H1 (cell line): ENCODE measurements at regions not wholly inside any gene's neighbourhood (a gene's known extent, or its start where the extent isn't known, plus 50 kb on each side); places are given as distances from the start of the nearest gene placed in this dataset.
A peak's percentile ranks its signal among the peaks of the same experiment; 100 is the strongest.

Experiments used
- CTCF ChIA-PET: fragments of 300-600 bp; sonication (Branson Sonifier 250); formaldehyde crosslinking; loops from one replicate; lab custom pipeline; 2021; ENCODE audit not compliant: partially characterized antibody; lab: Charles Lee
- POLR2A ChIA-PET: fragments of 300-600 bp; sonication (Branson Sonifier 250); formaldehyde crosslinking; loops from one replicate; lab custom pipeline; 2021; ENCODE audit warnings: inconsistent platforms; ENCODE audit not compliant: partially characterized antibody; lab: Charles Lee
- DNase-seq, 2 experiments: peaks; one replicate each; pipeline versions ENCODE4 v3.0.0 to v3.0.0-alpha.2; 2010 to 2022; ENCODE audit warnings: low spot score in 2 of 2, low read depth in 1 of 2, mixed read lengths in 1 of 2
- FAIRE-seq: peaks from 2 replicates; lab custom pipeline; 2011; peaks lifted over from hg19 to GRCh38; lab: Jason Lieb, UNC
- H2AFZ ChIP-seq: 2 replicates; pipeline ENCODE4 v1.8.1; 2012; ENCODE audit warnings: low read length, inconsistent platforms
- H2AK5ac ChIP-seq: 2 replicates; pipeline ENCODE4 v1.6.1; 2013; ENCODE audit warnings: low read depth, low read length
- H2BK120ac ChIP-seq: replicated peaks from 2 replicates; pipeline ENCODE3; 2013; ENCODE audit warnings: low read depth, low read length, inconsistent platforms
- H2BK12ac ChIP-seq: 2 replicates; pipeline ENCODE4 v1.6.1; 2013; ENCODE audit warnings: low read depth, low read length
- H2BK15ac ChIP-seq: 2 replicates; pipeline ENCODE4 v1.6.1; 2013; ENCODE audit warnings: low read length
- H2BK20ac ChIP-seq: 2 replicates; pipeline ENCODE4 v1.6.1; 2013; ENCODE audit warnings: low read length
- H2BK5ac ChIP-seq: 2 replicates; pipeline ENCODE4 v1.6.1; 2013; ENCODE audit warnings: low read depth, low read length
- H3K14ac ChIP-seq: 2 replicates; pipeline ENCODE4 v1.6.1; 2013; ENCODE audit warnings: inconsistent platforms; ENCODE audit not compliant: insufficient read length
- H3K18ac ChIP-seq: 2 replicates; pipeline ENCODE4 v1.6.1; 2013; ENCODE audit warnings: low read length; ENCODE audit errors: extremely low read depth
- H3K23ac ChIP-seq: 2 replicates; pipeline ENCODE4 v1.6.1; 2013; ENCODE audit warnings: inconsistent platforms; ENCODE audit not compliant: insufficient read length
- H3K23me2 ChIP-seq: 2 replicates; pipeline ENCODE4 v1.6.1; 2013; ENCODE audit warnings: low read depth, low read length
- H3K27ac ChIP-seq: 2 replicates; pipeline ENCODE4 v1.6.1; 2011; ENCODE audit warnings: low read depth, low read length, inconsistent platforms
- H3K27me3 ChIP-seq, 4 experiments: replicated peaks in 1 of 4; 1 replicate in 1 of 4; 2 replicates in 3 of 4; pipeline versions ENCODE4 v1.6.1 to v1.8.1; 2011 to 2013; ENCODE audit warnings: low read length in 3 of 4, mild to moderate bottlenecking in 3 of 4, inconsistent platforms in 2 of 4, mixed read lengths in 2 of 4, moderate library complexity in 1 of 4; ENCODE audit not compliant: control insufficient read depth in 3 of 4, insufficient read depth in 3 of 4; ENCODE audit errors: extremely low read depth in 1 of 4
- H3K36me3 ChIP-seq, 4 experiments: 2 replicates each; pipeline versions ENCODE4 v1.6.1 to v1.8.1; 2011 to 2013; ENCODE audit warnings: mild to moderate bottlenecking in 4 of 4, low read length in 3 of 4, moderate library complexity in 2 of 4, control low read depth in 1 of 4, inconsistent platforms in 1 of 4; ENCODE audit not compliant: insufficient read depth in 4 of 4, control insufficient read depth in 2 of 4
- H3K4ac ChIP-seq: replicated peaks from 2 replicates; pipeline ENCODE3; 2013; ENCODE audit warnings: low read length, low read depth, mixed read lengths, inconsistent platforms; ENCODE audit not compliant: insufficient read length
- H3K4me1 ChIP-seq, 4 experiments: replicated peaks in 1 of 4; 1 replicate in 1 of 4; 2 replicates in 3 of 4; pipeline versions ENCODE4 v1.6.1 to v1.8.1; 2011 to 2013; ENCODE audit warnings: low read length in 3 of 4, inconsistent platforms in 2 of 4, mixed read lengths in 1 of 4; ENCODE audit not compliant: insufficient read depth in 4 of 4, control insufficient read depth in 3 of 4
- H3K4me2 ChIP-seq, 2 experiments: 2 replicates each; pipeline versions ENCODE4 v1.6.1 to v1.8.1; 2011 to 2013; ENCODE audit warnings: low read depth in 2 of 2, low read length in 2 of 2, control low read depth in 1 of 2, inconsistent platforms in 1 of 2, mild to moderate bottlenecking in 1 of 2; ENCODE audit not compliant: insufficient read depth in 1 of 2
- H3K4me3 ChIP-seq, 4 experiments: fragments of 200-600, 300-600 bp in 1 of 4; sonication (generic), shearing (Covaris generic), sonication (Bioruptor Twin) in 1 of 4; 2 replicates each; pipeline versions ENCODE4 v1.5.1 to v1.8.1; 2011 to 2016; ENCODE audit warnings: low read length in 4 of 4, low read depth in 3 of 4, control low read depth in 2 of 4, inconsistent platforms in 2 of 4, mild to moderate bottlenecking in 2 of 4, mixed read lengths in 1 of 4, moderate library complexity in 1 of 4; ENCODE audit not compliant: insufficient read depth in 2 of 4; ENCODE audit errors: extremely low read depth in 1 of 4
- H3K56ac ChIP-seq: replicated peaks from 2 replicates; pipeline ENCODE3; 2013; ENCODE audit warnings: low read depth, mild to moderate bottlenecking, mixed read lengths, low read length, inconsistent platforms; ENCODE audit not compliant: insufficient read length
- H3K79me1 ChIP-seq: 2 replicates; pipeline ENCODE4 v1.6.1; 2013; ENCODE audit warnings: low read depth, low read length, control low read depth
- H3K79me2 ChIP-seq, 2 experiments: 2 replicates each; pipeline versions ENCODE4 v1.6.1 to v1.8.1; 2012 to 2013; ENCODE audit warnings: low read length in 2 of 2, mild to moderate bottlenecking in 2 of 2, inconsistent platforms in 1 of 2; ENCODE audit not compliant: insufficient read depth in 2 of 2, control insufficient read depth in 1 of 2
- H3K9ac ChIP-seq, 4 experiments: replicated peaks in 1 of 4; 1 replicate in 1 of 4; 2 replicates in 3 of 4; pipeline versions ENCODE4 v1.6.1 to v1.8.1; 2011 to 2013; ENCODE audit warnings: low read depth in 3 of 4, low read length in 3 of 4, control low read depth in 2 of 4, mild to moderate bottlenecking in 2 of 4, moderate library complexity in 2 of 4, inconsistent platforms in 1 of 4; ENCODE audit errors: extremely low read depth in 1 of 4
- H3K9me3 ChIP-seq, 2 experiments: 2 replicates each; pipeline versions ENCODE4 v1.6.1 to v1.8.1; 2012 to 2013; ENCODE audit warnings: mild to moderate bottlenecking in 2 of 2, moderate library complexity in 2 of 2, control low read depth in 1 of 2, inconsistent platforms in 1 of 2, low read depth in 1 of 2, low read length in 1 of 2, mixed read lengths in 1 of 2; ENCODE audit not compliant: insufficient read depth in 2 of 2
- H4K20me1 ChIP-seq, 2 experiments: replicated peaks in 1 of 2; 2 replicates each; pipeline versions ENCODE3 to v1.8.1; 2011 to 2013; ENCODE audit warnings: inconsistent platforms in 2 of 2, low read length in 2 of 2, mild to moderate bottlenecking in 1 of 2; ENCODE audit not compliant: insufficient read depth in 2 of 2, control insufficient read depth in 1 of 2
- H4K5ac ChIP-seq: 2 replicates; pipeline ENCODE4 v1.6.1; 2013; ENCODE audit warnings: low read length, low read depth, mixed read lengths, inconsistent platforms; ENCODE audit not compliant: insufficient read length
- H4K8ac ChIP-seq: 2 replicates; pipeline ENCODE4 v1.8.0; 2013; ENCODE audit warnings: mild to moderate bottlenecking, moderate library complexity, low read length, inconsistent platforms; ENCODE audit not compliant: insufficient read depth; ENCODE audit errors: extremely low read depth
- H4K91ac ChIP-seq: replicated peaks from 2 replicates; pipeline ENCODE3; 2013; ENCODE audit warnings: low read length, mixed read lengths, inconsistent platforms; ENCODE audit not compliant: insufficient read length
- HDAC2 ChIP-seq, 2 experiments: fragments of 300-600 bp in 1 of 2; sonication (generic) in 1 of 2; IDR thresholded peaks; 2 replicates each; pipeline ENCODE4 v1.6.1; 2011 to 2012; ENCODE audit warnings: low read depth in 2 of 2, low read length in 2 of 2, mild to moderate bottlenecking in 2 of 2, moderate library complexity in 2 of 2, borderline replicate concordance in 1 of 2, inconsistent platforms in 1 of 2
- POLR2A ChIP-seq, 2 experiments: IDR thresholded peaks; 1 replicate in 1 of 2; 2 replicates in 1 of 2; pipeline ENCODE4 v1.6.1; 2011; ENCODE audit warnings: low read depth in 2 of 2, low read length in 2 of 2, mild to moderate bottlenecking in 2 of 2; ENCODE audit errors: control extremely low read depth in 1 of 2
- POLR2AphosphoS5 ChIP-seq: IDR thresholded peaks from 2 replicates; pipeline ENCODE4 v1.6.1; 2011; ENCODE audit warnings: low read depth, low read length
- RXRA ChIP-seq: IDR thresholded peaks from 2 replicates; pipeline ENCODE4 v1.6.1; 2011; ENCODE audit warnings: low read depth, mild to moderate bottlenecking, low read length, moderate library complexity; ENCODE audit not compliant: insufficient read depth
- TAF1 ChIP-seq: IDR thresholded peaks from 2 replicates; pipeline ENCODE4 v1.6.1; 2011; ENCODE audit warnings: mild to moderate bottlenecking, low read depth, low read length
- TAF7 ChIP-seq: optimal IDR thresholded peaks from 2 replicates; pipeline ENCODE3; 2011; ENCODE audit warnings: low read depth, mild to moderate bottlenecking, inconsistent platforms, low read length, moderate library complexity, borderline replicate concordance
- TBP ChIP-seq: IDR thresholded peaks from 2 replicates; pipeline ENCODE4 v1.6.1; 2011; ENCODE audit warnings: low read depth, low read length, improper control_type of control experiment
- WGBS, 2 experiments: shearing (Covaris generic) in 1 of 2; methylation state at CpG; one replicate each; pipeline versions ENCODE4 v1.1.6 to v1.1.7; 2013 to 2015; ENCODE audit warnings: low lambda C conversion rate in 2 of 2, mixed read lengths in 2 of 2, inconsistent platforms in 1 of 2, low coverage in 1 of 2, missing lambda C conversion rate in 1 of 2; ENCODE audit not compliant: insufficient replicate concordance in 2 of 2, insufficient coverage in 1 of 2, insufficient read length in 1 of 2; ENCODE audit errors: extremely low coverage in 1 of 2, missing lambda C conversion rate in 1 of 2; 5-methylcytosine and 5-hydroxymethylcytosine counted together

- H3K79me2 ChIP-seq, result no peaks in the 10 kb centered on the region; a peak in 1 of 4 replicates
- H3K4me2 ChIP-seq, result peak overlapping the region; percentile 84 to 92
- H4K5ac ChIP-seq, result peak overlapping the region; percentile 2
- no peak overlapping the region for H3K14ac ChIP-seq
- peaks cover 8 to 22% (median 18%) of the 10 kb centered on the region in 4 experiments for H3K27me3 ChIP-seq
- 0 out of 2 replicates have a peak overlapping the region, but pooled peaks have one; percentile 2 for H3K18ac ChIP-seq
- 0% methylated on average over 7 of the region's 72 CpGs; no CpG with 5 or more reads in 1 of the 2 experiments for WGBS, 2 experiments
- peaks cover 0 to 18% (median 9%) of the 10 kb centered on the region in 4 experiments; a peak in 6 of 7 replicates for H3K4me1 ChIP-seq
- ChIA-PET CTCF (interaction anchor here (0.6 kb wide), 1 partner anchor 25 kb away, joined by 3 read pairs; no protein-coding TSS in a partner anchor), POLR2A (interaction anchor here (0.6 to 20.0 kb wide), 6 partner anchors 10 to 144 kb away, joined by 3 to 509 read pairs (median 12); partner anchors contain the start of gene BCOR)
- no peak overlapping the region; the same call in 1 of the 2 replicates for H3K27ac ChIP-seq
- H2BK20ac ChIP-seq, result no peak overlapping the region
- no peak overlapping the region for H2BK15ac ChIP-seq
- no peaks in the 10 kb centered on the region for H3K9me3 ChIP-seq
- H3K23ac ChIP-seq, result no peak overlapping the region
- no peak overlapping the region for H2AK5ac ChIP-seq
- no peak overlapping the region for H2BK120ac ChIP-seq
- no peaks in the 10 kb centered on the region for H3K79me1 ChIP-seq
- peak overlapping the region; percentile 80 for H4K91ac ChIP-seq
- FAIRE-seq (no peak), DNase-seq (peak in 1 of 2 experiments; percentile 52)
- peaks cover 30% of the 10 kb centered on the region; the same call in 1 of the 2 replicates for H3K23me2 ChIP-seq
- peak overlapping the region; percentile 54 to 86 (median 62) for H3K4me3 ChIP-seq
- H3K9ac ChIP-seq, result peak overlapping the region in 3 of 4 experiments; percentile 41 to 62 (median 45); a peak in 5 of 7 replicates
- peak overlapping the region; percentile 66; the same call in 1 of the 2 replicates for H2BK5ac ChIP-seq
- H3K56ac ChIP-seq, result peak overlapping the region; percentile 1
- H4K8ac ChIP-seq, result no peak overlapping the region; the same call in 1 of the 2 replicates
- peak overlapping the region; percentile 78 for H3K4ac ChIP-seq
- H3K36me3 ChIP-seq, result no peaks in the 10 kb centered on the region
- H2BK12ac ChIP-seq, result no peak overlapping the region
- H2AFZ ChIP-seq, result no peak overlapping the region
- H4K20me1 ChIP-seq, result no peaks in the 10 kb centered on the region
- peak; percentile 12; the same call in 1 of the 2 replicates for TF ChIP-seq POLR2AphosphoS5
- 0 out of 3 replicates have a peak, but pooled peaks of 1 of the 2 experiments have one; percentile 15 for TF ChIP-seq POLR2A (IDR thresholded peaks at IDR 0.05; ENCODE audit: control extremely low read depth in 1 of 2, low read depth in 2 of 2, low read length in 2 of 2)
- peak; percentile 32 for TF ChIP-seq TAF7
- TF ChIP-seq RXRA, result no peak
- no peak for TF ChIP-seq HDAC2 (IDR thresholded peaks at IDR 0.05; ENCODE audit: borderline replicate concordance in 1 of 2, low read depth in 2 of 2, low read length in 2 of 2)
- TF ChIP-seq TBP, result 0 out of 2 replicates have a peak, but pooled peaks have one; percentile 25
- peak; percentile 32; the same call in 1 of the 2 replicates for TF ChIP-seq TAF1
Observed at GRCh38 chrX:40154853-40155588, 57.3 kb upstream of the BCOR start.
